Naive B cell (primary cell): ENCODE measurements at regions not wholly inside any gene's neighbourhood (a gene's known extent, or its start where the extent isn't known, plus 50 kb on each side); places are given as distances from the start of the nearest gene placed in this dataset.

ENCODE experiments used
- ATAC-seq, 2 donors: fragments of 150-1000 bp; cut with Tn5 transposase; 2 replicates each; pipeline ENCODE4 v1.10.0; 2021; ENCODE audit warnings: low read depth in 2 of 2, mild to moderate bottlenecking in 2 of 2, moderate library complexity in 2 of 2
- DNase-seq: peaks from one replicate; pipeline ENCODE4 v3.0.0; 2022
- H3K27ac Mint-ChIP-seq, 6 donors: one replicate each; pipeline ENCODE4 v1.8.0; 2020 to 2022; ENCODE audit warnings: mild to moderate bottlenecking in 6 of 6, mixed read lengths in 6 of 6, moderate library complexity in 5 of 6, inconsistent platforms in 2 of 6
- H3K27me3 Mint-ChIP-seq, 3 donors: one replicate each; pipeline ENCODE4 v1.8.0; 2021 to 2022; ENCODE audit warnings: mixed read lengths in 3 of 3, mild to moderate bottlenecking in 1 of 3
- H3K36me3 Mint-ChIP-seq, 2 donors: one replicate each; pipeline ENCODE4 v1.8.0; 2020 to 2022; ENCODE audit warnings: mixed read lengths in 2 of 2, inconsistent platforms in 1 of 2, mild to moderate bottlenecking in 1 of 2
- H3K4me1 Mint-ChIP-seq, 3 donors: one replicate each; pipeline ENCODE4 v1.8.0; 2020 to 2022; ENCODE audit warnings: mixed read lengths in 3 of 3, inconsistent platforms in 1 of 3, mild to moderate bottlenecking in 1 of 3, moderate library complexity in 1 of 3
- H3K4me3 Mint-ChIP-seq, 8 donors: one replicate each; pipeline ENCODE4 v1.8.0; 2020 to 2022; ENCODE audit warnings: mild to moderate bottlenecking in 8 of 8, mixed read lengths in 8 of 8, moderate library complexity in 8 of 8, inconsistent platforms in 2 of 8
- H3K9me3 Mint-ChIP-seq, 7 donors: one replicate each; pipeline ENCODE4 v1.8.0; 2020 to 2022; ENCODE audit warnings: mixed read lengths in 7 of 7, mild to moderate bottlenecking in 5 of 7, inconsistent platforms in 2 of 7, moderate library complexity in 1 of 7

- Mint-ChIP-seq H3K9me3 (peaks cover 0 to 1% (median 0%) of the 10 kb centered on the region in 7 donors), H3K4me1 (peaks cover 45 to 83% (median 74%) of the 10 kb centered on the region in 3 donors), H3K36me3 (no peaks in the 10 kb centered on the region), H3K4me3 (peak overlapping the region; percentile 25 to 88 (median 73)), H3K27me3 (no peaks in the 10 kb centered on the region), H3K27ac (peak overlapping the region in 4 of 6 donors; percentile 48 to 87 (median 78))
- DNase-seq = no peak
- no peak for ATAC-seq
Observed at GRCh38 chr10:62911210-62911963, 95.2 kb upstream of the EGR2 start.

DNA sequence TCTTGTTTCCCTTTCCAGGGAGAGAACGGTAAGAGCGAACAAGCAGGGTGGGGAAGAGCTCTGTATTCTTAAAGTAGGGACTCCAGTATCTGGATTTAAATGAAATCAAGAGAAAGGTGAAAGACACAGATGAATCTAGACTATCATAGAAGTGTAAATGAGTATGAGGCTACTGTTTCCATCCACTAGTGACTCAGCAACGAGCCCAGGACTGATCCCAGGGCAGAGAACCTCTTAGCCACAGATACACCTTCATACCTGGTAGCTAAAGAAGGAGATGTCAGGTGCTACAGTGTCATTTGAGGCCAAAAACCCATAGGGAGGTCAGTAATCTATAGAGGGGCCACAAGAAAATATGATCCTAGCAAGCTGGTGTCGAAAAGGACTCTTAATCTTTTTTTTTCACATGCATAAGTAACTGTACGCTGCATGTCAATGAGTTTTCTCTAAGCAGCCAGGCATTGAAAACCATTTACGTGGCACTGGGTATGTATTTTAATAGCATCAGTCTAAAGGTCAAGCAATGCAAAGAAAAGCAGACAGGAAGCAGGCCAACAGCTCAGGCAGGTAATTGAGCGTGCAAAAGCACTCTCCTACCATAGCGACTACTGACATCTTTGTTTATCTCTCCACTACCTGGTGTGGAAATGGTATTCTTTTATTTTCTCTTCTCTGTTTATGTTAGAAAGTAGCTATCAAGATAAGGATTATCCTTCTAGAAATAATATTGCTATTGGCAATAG lies 91.5 kb upstream of the EGR2 start:
- Mint-ChIP-seq H3K27ac (peak overlapping the region in 2 of 6 donors; percentile 2 to 12), H3K27me3 (peaks cover 0 to 8% (median 0%) of the 10 kb centered on the region in 3 donors), H3K9me3 (peaks cover 0 to 4% (median 0%) of the 10 kb centered on the region in 7 donors), H3K36me3 (peaks cover 8 to 9% of the 10 kb centered on the region in 2 donors), H3K4me1 (peaks cover 35 to 68% (median 49%) of the 10 kb centered on the region in 3 donors), H3K4me3 (peak overlapping the region in 1 of 8 donors; percentile 34)
- DNase-seq = no peak
- ATAC-seq = peak in 1 of 2 donors; percentile 35

DNA sequence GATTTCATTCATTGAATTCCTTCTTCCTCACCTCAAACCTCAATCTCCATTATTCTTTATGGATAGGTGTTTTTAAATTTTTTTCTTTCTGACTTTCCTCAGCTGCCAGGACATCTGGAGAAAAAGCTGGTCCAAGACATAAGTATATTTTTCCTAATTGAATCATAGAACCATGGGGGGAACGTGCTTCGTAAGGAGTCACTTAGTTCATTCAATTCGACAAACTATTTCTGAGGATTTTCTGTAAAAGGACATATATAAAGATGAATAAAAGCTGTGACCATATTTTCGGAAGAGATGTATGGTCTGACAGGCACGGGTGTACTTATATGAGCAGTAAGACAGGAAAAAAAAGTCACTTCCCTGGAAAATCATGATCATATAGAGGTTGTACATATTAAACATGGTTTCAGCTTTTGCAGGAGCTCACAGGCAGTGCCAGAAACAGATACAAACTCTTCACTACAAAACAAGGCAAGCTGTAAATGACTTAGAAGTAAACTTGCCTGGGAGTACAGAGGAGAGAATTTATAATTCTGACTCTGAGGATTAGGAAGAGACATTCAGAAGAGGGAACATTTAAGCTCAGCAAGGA lies 88.2 kb upstream of the EGR2 start:
- H3K9me3 Mint-ChIP-seq = peaks cover 0 to 4% (median 2%) of the 10 kb centered on the region in 7 donors
- no peak for DNase-seq
- H3K36me3 Mint-ChIP-seq = peaks cover 8 to 9% of the 10 kb centered on the region in 2 donors
- no peak for ATAC-seq
- H3K27me3 Mint-ChIP-seq = peaks cover 0 to 8% (median 0%) of the 10 kb centered on the region in 3 donors
- H3K4me3 Mint-ChIP-seq = peak overlapping the region in 1 of 8 donors; percentile 47
- H3K4me1 Mint-ChIP-seq = peaks cover 22 to 39% (median 25%) of the 10 kb centered on the region in 3 donors
- no peak overlapping the region for H3K27ac Mint-ChIP-seq

- ATAC-seq (no peak), DNase-seq (no peak)
Observed at GRCh38 chr10:62903828-62904227, 87.7 kb upstream of the EGR2 start.

DNA sequence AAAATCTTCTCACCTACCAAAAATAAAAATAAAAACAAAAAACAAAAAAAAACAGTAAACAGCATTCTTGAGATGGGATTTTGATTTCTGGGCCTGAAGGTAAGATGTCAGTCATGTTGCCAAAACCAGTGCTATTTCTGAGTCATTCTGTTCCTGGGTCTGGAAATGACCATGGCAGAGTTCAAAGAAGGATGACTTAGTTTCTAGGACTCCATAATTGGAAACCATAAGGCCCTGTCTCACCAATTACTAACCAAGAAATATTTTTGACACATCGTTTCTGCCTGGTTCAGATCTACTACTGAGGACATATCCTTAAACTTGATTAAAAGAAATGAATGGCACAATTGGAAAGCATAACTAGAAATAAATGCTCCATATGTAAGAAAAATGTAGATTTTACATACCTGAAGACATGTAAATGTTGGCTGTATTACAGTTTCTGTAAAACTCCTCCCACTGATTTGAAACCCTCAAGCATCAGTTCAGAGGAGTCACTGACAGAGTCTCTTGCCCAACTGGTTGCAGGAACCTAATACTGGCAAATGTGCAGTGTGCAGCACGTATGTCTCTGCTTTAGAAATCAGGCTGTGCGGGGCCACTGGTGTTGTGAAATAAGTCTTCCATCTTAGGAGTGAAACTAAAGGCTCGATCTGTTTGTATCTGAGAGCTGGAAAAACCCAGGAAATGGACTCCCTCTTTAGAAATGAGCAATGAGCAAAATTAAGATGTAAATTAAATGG lies 84.8 kb upstream of the EGR2 start:
- no peak for DNase-seq
- H3K4me3 Mint-ChIP-seq = no peak overlapping the region
- peaks cover 0 to 13% (median 7%) of the 10 kb centered on the region in 3 donors for H3K27me3 Mint-ChIP-seq
- peaks cover 8 to 13% (median 11%) of the 10 kb centered on the region in 3 donors for H3K4me1 Mint-ChIP-seq
- peaks cover 8 to 9% of the 10 kb centered on the region in 2 donors for H3K36me3 Mint-ChIP-seq
- peaks cover 0 to 4% (median 2%) of the 10 kb centered on the region in 7 donors for H3K9me3 Mint-ChIP-seq
- no peak for ATAC-seq
- peak overlapping the region in 1 of 6 donors; percentile 21 for H3K27ac Mint-ChIP-seq

More at GRCh38 chr10:62903828-62904227, 87.7 kb upstream of the EGR2 start:
- no peak overlapping the region for H3K4me3 Mint-ChIP-seq
- H3K27me3 Mint-ChIP-seq = peaks cover 0 to 8% (median 0%) of the 10 kb centered on the region in 3 donors
- peaks cover 22 to 39% (median 25%) of the 10 kb centered on the region in 3 donors for H3K4me1 Mint-ChIP-seq
- peaks cover 0 to 4% (median 2%) of the 10 kb centered on the region in 7 donors for H3K9me3 Mint-ChIP-seq
- H3K27ac Mint-ChIP-seq = no peak overlapping the region
- H3K36me3 Mint-ChIP-seq = peaks cover 8 to 9% of the 10 kb centered on the region in 2 donors

DNA sequence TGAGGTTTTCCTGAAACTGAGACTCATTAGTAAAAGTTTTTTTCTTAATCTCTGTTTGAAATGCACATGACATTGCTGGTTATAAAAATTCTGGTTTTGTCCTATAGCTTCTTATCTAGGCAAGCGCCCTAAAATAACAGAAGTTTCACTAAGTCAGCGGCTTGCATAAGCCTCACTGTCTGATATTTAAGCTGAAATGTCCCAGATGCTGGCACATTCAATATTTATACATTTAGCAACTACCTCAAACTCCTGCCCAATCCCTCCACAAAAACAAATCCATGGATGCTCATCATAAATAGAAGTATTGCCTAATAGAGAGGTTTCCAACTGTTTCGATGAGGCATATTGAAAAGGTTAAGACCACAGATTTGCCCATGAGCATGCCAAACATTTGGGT lies 83.1 kb upstream of the EGR2 start:
- H3K27ac Mint-ChIP-seq = no peak overlapping the region
- DNase-seq = no peak
- peaks cover 0 to 3% (median 0%) of the 10 kb centered on the region in 7 donors for H3K9me3 Mint-ChIP-seq
- H3K36me3 Mint-ChIP-seq = no peaks in the 10 kb centered on the region
- H3K4me3 Mint-ChIP-seq = no peak overlapping the region
- H3K27me3 Mint-ChIP-seq = peaks cover 0 to 8% (median 7%) of the 10 kb centered on the region in 3 donors
- H3K4me1 Mint-ChIP-seq = no peaks in the 10 kb centered on the region
- ATAC-seq = no peak

DNA sequence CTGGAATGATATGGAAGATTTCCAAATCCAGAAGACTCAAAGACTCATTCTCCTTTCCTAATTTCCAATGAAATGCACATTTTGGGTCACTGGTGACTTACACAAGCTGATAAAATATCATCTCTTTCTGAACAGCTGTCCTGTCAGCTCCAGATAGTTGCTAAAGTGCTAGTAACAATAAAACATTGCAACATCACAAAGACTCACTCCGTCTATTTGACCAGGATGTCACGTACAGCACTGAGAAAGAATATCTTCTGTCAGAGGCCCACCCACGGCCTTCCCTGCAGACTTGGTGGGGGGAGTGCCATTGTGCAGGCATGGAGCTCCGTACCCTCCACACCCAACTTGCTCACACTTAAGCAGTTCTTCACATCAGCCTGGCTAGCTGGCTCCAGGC lies 78.9 kb upstream of the EGR2 start:
- peak overlapping the region in 2 of 6 donors; percentile 24 to 78 for H3K27ac Mint-ChIP-seq
- ATAC-seq (no peak), DNase-seq (no peak)
- H3K4me3 Mint-ChIP-seq = no peak overlapping the region
- H3K9me3 Mint-ChIP-seq = no peaks in the 10 kb centered on the region
- H3K27me3 Mint-ChIP-seq = peaks cover 0 to 15% (median 7%) of the 10 kb centered on the region in 3 donors
- peaks cover 0 to 11% (median 0%) of the 10 kb centered on the region in 3 donors for H3K4me1 Mint-ChIP-seq
- H3K36me3 Mint-ChIP-seq = no peaks in the 10 kb centered on the region

DNA sequence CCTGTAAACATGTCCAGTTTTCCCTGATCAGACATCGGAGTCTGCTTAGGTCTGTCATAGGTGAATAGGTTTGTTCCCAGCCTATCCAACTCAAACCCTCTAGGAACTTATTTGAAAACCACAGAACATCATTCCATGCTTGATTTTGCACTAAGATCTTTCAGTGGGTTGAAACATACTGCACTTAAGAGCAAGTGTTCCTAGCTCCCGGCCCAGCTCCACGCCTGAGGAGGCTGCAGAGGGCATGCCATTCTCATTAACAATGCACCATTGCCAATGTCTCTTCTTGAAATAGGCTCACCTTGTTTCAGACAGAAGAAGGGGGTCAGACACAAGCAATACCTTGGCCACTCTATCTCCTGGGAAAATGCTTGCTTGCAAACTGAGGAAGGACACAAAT lies 78.0 kb upstream of the EGR2 start:
- DNase-seq (no peak), ATAC-seq (no peak)
- Mint-ChIP-seq H3K36me3 (no peaks in the 10 kb centered on the region), H3K4me3 (no peak overlapping the region), H3K27ac (no peak overlapping the region), H3K4me1 (peaks cover 0 to 11% (median 0%) of the 10 kb centered on the region in 3 donors), H3K9me3 (no peaks in the 10 kb centered on the region), H3K27me3 (peaks cover 0 to 15% (median 9%) of the 10 kb centered on the region in 3 donors)

DNA sequence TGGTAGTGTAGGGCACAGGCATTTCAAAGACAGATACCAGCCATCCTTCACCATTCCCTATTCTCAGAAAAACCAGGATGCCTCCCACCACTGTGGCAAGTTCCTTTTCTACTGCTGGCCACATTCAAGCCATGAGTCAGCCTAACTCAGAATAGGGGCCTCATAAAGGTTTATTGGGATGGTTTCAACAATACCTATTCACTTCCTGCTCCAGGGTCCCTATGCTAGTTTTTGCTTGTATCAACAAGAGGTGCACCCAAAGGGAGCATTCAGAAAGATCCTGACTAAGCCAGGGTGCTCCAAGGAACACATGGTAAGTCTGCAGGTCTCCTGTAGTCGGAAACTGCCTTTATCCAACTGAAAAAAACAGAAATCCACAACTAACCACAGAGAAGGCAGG lies 76.9 kb upstream of the EGR2 start:
- Mint-ChIP-seq H3K27ac (peak overlapping the region in 1 of 6 donors; percentile 88), H3K4me3 (no peak overlapping the region), H3K9me3 (no peaks in the 10 kb centered on the region), H3K27me3 (peaks cover 0 to 16% (median 9%) of the 10 kb centered on the region in 3 donors), H3K36me3 (no peaks in the 10 kb centered on the region), H3K4me1 (peaks cover 0 to 11% (median 0%) of the 10 kb centered on the region in 3 donors)
- no peak for DNase-seq
- ATAC-seq = no peak

DNA sequence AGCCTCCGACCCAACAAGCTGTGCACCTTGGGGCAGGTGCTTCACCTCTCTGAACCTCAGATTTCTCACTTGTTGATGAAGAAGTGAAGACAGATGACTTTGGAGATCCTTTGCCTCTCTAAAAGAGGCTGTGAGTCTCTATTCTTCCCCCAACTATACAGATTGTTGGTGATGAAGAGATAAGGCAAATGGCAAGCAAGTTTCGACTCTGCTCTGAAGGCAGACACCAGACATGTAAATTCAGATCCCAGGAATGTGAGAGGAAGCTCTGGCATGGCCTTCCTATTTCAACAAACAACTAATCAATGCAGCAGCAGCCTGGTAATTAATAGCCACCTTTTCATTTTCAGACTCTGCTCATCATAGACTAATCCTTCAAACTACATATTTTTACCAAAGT lies 74.2 kb upstream of the EGR2 start:
- DNase-seq (no peak), ATAC-seq (no peak)
- peaks cover 0 to 11% (median 0%) of the 10 kb centered on the region in 3 donors for H3K4me1 Mint-ChIP-seq
- no peak overlapping the region for H3K27ac Mint-ChIP-seq
- H3K4me3 Mint-ChIP-seq = no peak overlapping the region
- H3K36me3 Mint-ChIP-seq = no peaks in the 10 kb centered on the region
- no peaks in the 10 kb centered on the region for H3K9me3 Mint-ChIP-seq
- H3K27me3 Mint-ChIP-seq = peaks cover 0 to 23% (median 17%) of the 10 kb centered on the region in 3 donors

GRCh38 chr10:62887642-62888041 lies 71.5 kb upstream of the EGR2 start:
- no peak for DNase-seq
- Mint-ChIP-seq H3K27me3 (peaks cover 12 to 44% (median 38%) of the 10 kb centered on the region in 3 donors), H3K9me3 (no peaks in the 10 kb centered on the region), H3K4me3 (no peak overlapping the region), H3K27ac (no peak overlapping the region), H3K36me3 (no peaks in the 10 kb centered on the region), H3K4me1 (peaks cover 0 to 11% (median 0%) of the 10 kb centered on the region in 3 donors)
- ATAC-seq = no peak

DNA sequence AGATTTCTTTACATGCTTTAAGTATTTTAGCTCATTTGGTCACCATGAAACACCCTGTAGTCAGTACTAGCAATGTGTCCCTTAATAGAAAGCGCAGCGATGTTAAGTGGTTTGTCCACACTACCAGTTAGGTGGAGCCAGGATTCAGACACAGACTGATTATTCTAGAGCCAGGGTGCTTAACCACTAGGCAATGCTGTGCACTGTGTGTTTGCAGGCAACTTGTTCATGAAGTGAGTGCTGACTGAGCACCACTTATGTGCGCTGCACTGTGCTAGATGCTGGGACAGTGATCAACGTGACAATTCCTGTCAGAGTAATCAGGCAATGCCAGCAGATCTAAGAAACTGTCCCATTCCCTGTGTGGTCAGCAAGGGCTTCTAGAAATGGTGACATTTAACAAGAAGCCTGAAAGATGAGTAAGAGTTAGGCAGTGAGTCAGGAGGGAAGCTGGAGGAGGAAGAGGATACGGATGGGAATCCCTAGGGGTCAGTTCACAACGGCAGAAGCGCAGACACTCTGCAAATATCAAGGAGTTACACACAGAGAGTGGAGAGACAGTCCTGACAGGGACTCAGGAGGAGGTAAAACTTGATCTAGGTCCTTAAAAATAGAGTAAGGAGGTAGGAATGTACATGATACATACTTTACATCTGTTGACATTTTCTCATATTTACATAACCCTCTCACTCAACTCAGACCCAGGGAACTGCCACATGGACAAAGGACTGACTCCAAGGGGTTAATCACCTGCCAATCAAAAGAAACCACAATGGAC lies 69.7 kb upstream of the EGR2 start:
- Mint-ChIP-seq H3K9me3 (no peaks in the 10 kb centered on the region), H3K4me3 (no peak overlapping the region), H3K27ac (peak overlapping the region in 3 of 6 donors; percentile 2 to 16 (median 13)), H3K36me3 (no peaks in the 10 kb centered on the region), H3K27me3 (peaks cover 21 to 51% (median 45%) of the 10 kb centered on the region in 3 donors), H3K4me1 (peaks cover 0 to 4% (median 0%) of the 10 kb centered on the region in 3 donors)
- ATAC-seq = no peak
- no peak for DNase-seq
